ENCODE measurements at regions not wholly inside any gene's neighbourhood (a gene's known extent, or its start where the extent isn't known, plus 50 kb on each side); places are given as distances from the start of the nearest gene placed in this dataset.

DNA sequence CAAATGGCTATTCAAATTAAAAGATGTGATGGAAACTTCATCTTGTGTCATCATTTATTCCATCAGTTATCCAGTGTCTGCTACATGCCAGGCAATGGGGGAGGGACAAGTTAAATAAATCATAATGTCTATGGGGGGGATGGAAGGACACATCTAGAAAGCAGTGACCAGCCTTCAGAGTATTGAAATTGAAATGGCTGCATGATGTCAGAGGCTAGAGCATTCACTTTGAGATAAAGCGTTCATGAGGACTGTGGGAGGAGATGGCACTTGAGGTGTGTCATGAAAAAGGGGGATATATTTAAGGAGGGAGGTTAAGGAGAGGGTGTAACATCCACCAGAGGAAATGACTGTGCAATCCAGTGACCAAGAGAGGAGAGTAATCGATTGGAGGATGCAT lies 50.6 kb downstream of the SLIT2 start:
- Mint-ChIP-seq H3K4me1 (no peaks in the 10 kb centered on the region), H3K27me3 (no peaks in the 10 kb centered on the region), H3K4me3 (no peak overlapping the region), H3K36me3 (ENCODE audit: low read depth) (no peaks in the 10 kb centered on the region), H3K27ac (no peak overlapping the region)
- H3K9me3 ChIP-seq (ENCODE audit: control insufficient read depth, low read length, poor library complexity, severe bottlenecking) = no peaks in the 10 kb centered on the region
- DNase-seq (no peak), ATAC-seq (no peak)

DNA sequence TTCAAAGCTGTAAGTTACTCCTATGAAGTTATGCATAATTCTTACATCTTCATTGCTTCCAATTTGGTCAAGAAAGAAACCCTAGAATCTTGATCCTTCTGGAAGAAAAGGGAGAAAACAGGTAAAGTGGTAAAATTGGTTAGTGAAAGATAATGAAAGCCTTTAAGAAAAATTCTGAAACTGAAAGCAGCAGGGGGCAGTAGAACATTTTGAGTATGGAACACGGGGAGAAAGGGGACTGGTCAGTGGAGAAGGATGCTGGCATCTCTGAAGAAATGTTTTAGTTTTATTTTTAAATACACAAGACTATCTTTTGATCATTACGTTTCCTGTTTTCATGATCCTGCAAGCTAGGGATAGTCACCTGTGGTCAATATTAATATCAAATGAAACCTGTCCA lies 54.3 kb downstream of the SLIT2 start:
- Mint-ChIP-seq H3K4me3 (no peak overlapping the region), H3K4me1 (no peaks in the 10 kb centered on the region)

GRCh38 chr4:20311856-20312255 lies 60.2 kb downstream of the SLIT2 start:
- H3K4me3 Mint-ChIP-seq = no peak overlapping the region
- no peaks in the 10 kb centered on the region for H3K4me1 Mint-ChIP-seq
- H3K9me3 ChIP-seq (ENCODE audit: control insufficient read depth, low read length, poor library complexity, severe bottlenecking) = no peaks in the 10 kb centered on the region
- DNase-seq = no peak
- H3K27ac Mint-ChIP-seq = no peak overlapping the region
- no peaks in the 10 kb centered on the region for H3K27me3 Mint-ChIP-seq
- ATAC-seq = no peak
- no peaks in the 10 kb centered on the region for H3K36me3 Mint-ChIP-seq (ENCODE audit: low read depth)

More for the DNA sequence above, 54.3 kb downstream of the SLIT2 start:
- H3K36me3 Mint-ChIP-seq (ENCODE audit: low read depth) = no peaks in the 10 kb centered on the region
- H3K27me3 Mint-ChIP-seq = no peaks in the 10 kb centered on the region
- no peak overlapping the region for H3K27ac Mint-ChIP-seq
- no peak for DNase-seq
- no peaks in the 10 kb centered on the region for H3K9me3 ChIP-seq (ENCODE audit: control insufficient read depth, low read length, poor library complexity, severe bottlenecking)
- no peak for ATAC-seq

GRCh38 chr4:20313237-20314030 lies 61.7 kb downstream of the SLIT2 start:
- no peaks in the 10 kb centered on the region for H3K9me3 ChIP-seq (ENCODE audit: control insufficient read depth, low read length, poor library complexity, severe bottlenecking)
- Mint-ChIP-seq H3K36me3 (ENCODE audit: low read depth) (no peaks in the 10 kb centered on the region), H3K27me3 (no peaks in the 10 kb centered on the region), H3K4me3 (no peak overlapping the region), H3K27ac (no peak overlapping the region), H3K4me1 (no peaks in the 10 kb centered on the region)
- DNase-seq = no peak
- no peak for ATAC-seq

- Mint-ChIP-seq H3K36me3 (ENCODE audit: low read depth) (no peaks in the 10 kb centered on the region), H3K4me3 (no peak overlapping the region), H3K4me1 (no peaks in the 10 kb centered on the region), H3K27me3 (no peaks in the 10 kb centered on the region), H3K27ac (no peak overlapping the region)
- ATAC-seq (no peak), DNase-seq (no peak)
- no peaks in the 10 kb centered on the region for H3K9me3 ChIP-seq (ENCODE audit: control insufficient read depth, low read length, poor library complexity, severe bottlenecking)
These were observed 65.8 kb downstream of the SLIT2 start for GRCh38 chr4:20317424-20317985.

GRCh38 chr4:20318001-20318908 lies 66.5 kb downstream of the SLIT2 start:
- ATAC-seq = no peak
- Mint-ChIP-seq H3K27me3 (no peaks in the 10 kb centered on the region), H3K4me3 (no peak overlapping the region), H3K27ac (no peak overlapping the region), H3K36me3 (ENCODE audit: low read depth) (no peaks in the 10 kb centered on the region), H3K4me1 (no peaks in the 10 kb centered on the region)
- no peaks in the 10 kb centered on the region for H3K9me3 ChIP-seq (ENCODE audit: control insufficient read depth, low read length, poor library complexity, severe bottlenecking)
- DNase-seq = no peak

GRCh38 chr4:20318909-20319277 lies 67.2 kb downstream of the SLIT2 start:
- H3K9me3 ChIP-seq (ENCODE audit: control insufficient read depth, low read length, poor library complexity, severe bottlenecking) = no peaks in the 10 kb centered on the region
- Mint-ChIP-seq H3K4me1 (no peaks in the 10 kb centered on the region), H3K27me3 (no peaks in the 10 kb centered on the region), H3K4me3 (no peak overlapping the region), H3K27ac (no peak overlapping the region), H3K36me3 (ENCODE audit: low read depth) (no peaks in the 10 kb centered on the region)
- no peak for ATAC-seq
- DNase-seq = no peak

DNA sequence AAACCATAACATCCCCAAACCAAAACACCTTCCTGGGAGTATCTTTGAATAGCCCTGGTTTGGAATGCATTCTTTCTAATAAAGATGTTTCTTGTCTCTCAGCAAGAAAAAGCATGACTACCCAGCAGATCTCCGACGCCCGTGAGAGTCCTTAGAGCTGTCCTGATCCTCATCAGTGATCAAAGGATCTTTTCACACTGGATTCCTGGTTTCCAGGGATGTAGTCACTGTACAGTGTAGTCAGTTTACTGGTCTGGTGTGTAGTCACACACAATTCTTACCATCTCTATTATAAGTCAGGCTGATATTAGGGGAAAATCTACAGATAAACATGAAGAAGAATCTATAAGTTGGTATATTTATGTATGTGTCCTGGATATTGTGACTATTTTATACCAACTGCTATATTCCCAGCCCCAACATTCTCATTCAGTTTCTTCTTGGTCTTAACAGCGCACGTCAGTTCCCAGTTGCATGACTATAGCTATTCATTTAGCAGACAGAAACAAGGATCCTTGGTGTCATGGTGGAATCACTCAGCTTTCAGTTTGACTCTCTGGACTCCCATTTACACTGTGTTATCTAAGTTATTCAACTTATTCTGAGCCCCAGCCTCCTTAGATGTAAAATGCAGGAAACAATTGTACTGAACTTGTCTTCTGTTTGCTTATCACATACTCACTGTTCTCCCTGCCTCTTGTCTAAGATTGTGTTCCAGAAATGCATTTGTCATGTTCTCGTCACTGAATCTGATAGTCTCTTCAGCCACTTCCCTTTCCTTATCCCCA lies 68.3 kb downstream of the SLIT2 start:
- no peaks in the 10 kb centered on the region for H3K36me3 Mint-ChIP-seq (ENCODE audit: low read depth)
- no peaks in the 10 kb centered on the region for H3K27me3 Mint-ChIP-seq
- DNase-seq (no peak), ATAC-seq (no peak)
- H3K27ac Mint-ChIP-seq = no peak overlapping the region
- no peak overlapping the region for H3K4me3 Mint-ChIP-seq
- H3K4me1 Mint-ChIP-seq = no peaks in the 10 kb centered on the region
- no peaks in the 10 kb centered on the region for H3K9me3 ChIP-seq (ENCODE audit: control insufficient read depth, low read length, poor library complexity, severe bottlenecking)

DNA sequence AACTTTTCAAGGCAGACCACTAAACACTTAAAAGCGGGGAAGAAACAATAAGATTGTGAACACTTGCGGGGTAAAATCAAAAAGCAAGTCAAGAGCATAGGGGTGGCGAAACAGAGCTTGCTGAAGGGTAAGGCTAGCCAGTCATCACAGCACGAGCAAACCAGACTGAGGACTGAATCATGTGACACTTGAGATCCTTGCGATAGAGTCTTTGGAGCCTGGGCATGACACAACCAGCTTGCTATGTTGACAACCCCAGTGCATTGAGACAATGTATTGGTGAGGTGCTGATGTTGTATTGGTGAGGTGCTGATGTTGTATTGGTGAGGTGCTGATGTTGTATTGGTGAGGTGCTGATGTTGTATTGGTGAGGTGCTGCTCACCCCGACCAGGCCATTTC lies 72.3 kb downstream of the SLIT2 start:
- Mint-ChIP-seq H3K4me1 (no peaks in the 10 kb centered on the region), H3K27ac (no peak overlapping the region), H3K27me3 (no peaks in the 10 kb centered on the region), H3K4me3 (no peak overlapping the region), H3K36me3 (ENCODE audit: low read depth) (no peaks in the 10 kb centered on the region)
- ATAC-seq (no peak), DNase-seq (no peak)
- no peaks in the 10 kb centered on the region for H3K9me3 ChIP-seq (ENCODE audit: control insufficient read depth, low read length, poor library complexity, severe bottlenecking)

DNA sequence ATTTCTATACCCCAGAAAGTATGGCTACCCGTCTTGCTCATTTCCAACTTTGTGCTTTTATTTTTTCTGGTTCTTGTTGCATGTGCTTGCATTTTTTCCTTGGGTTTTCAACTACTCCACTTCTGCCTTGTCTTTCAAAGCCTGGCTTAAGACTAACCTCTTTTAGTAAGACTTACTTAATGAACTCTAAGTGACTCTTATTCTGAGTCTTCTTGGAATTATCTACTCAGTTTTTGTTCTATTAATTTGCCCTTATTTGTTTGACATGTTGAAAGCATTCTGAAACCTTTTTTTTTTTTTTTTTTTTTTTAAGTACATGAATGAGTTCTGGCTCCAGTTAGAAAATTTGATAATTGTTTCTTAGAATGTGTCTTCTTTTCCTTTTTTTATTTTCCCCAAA lies 74.8 kb downstream of the SLIT2 start:
- H3K9me3 ChIP-seq (ENCODE audit: control insufficient read depth, low read length, poor library complexity, severe bottlenecking) = no peaks in the 10 kb centered on the region
- ATAC-seq (no peak), DNase-seq (no peak)
- Mint-ChIP-seq H3K4me1 (no peaks in the 10 kb centered on the region), H3K27me3 (no peaks in the 10 kb centered on the region), H3K4me3 (no peak overlapping the region), H3K36me3 (ENCODE audit: low read depth) (no peaks in the 10 kb centered on the region), H3K27ac (no peak overlapping the region)

DNA sequence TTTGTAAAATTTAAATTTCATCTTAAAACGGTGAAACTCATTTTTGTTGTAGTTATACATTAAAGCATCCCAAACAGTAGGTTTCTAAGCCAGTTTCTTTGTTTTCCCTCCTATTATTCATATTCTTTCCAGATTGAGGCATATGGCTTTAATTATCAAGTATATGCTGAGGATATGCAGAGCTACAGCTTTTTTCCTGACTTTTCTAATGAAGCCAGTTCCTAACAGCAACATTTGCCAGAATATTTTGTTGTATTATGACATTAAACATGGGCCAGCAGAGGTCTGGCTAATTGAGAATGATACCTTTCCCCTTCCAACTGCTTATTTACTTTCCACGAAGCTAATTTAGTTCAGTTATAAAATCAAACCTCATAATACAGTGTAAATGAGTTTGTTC lies 75.3 kb downstream of the SLIT2 start:
- no peak for ATAC-seq

GRCh38 chr4:20327808-20328207 lies 76.1 kb downstream of the SLIT2 start:
- Mint-ChIP-seq H3K36me3 (ENCODE audit: low read depth) (no peaks in the 10 kb centered on the region), H3K4me1 (no peaks in the 10 kb centered on the region), H3K4me3 (no peak overlapping the region), H3K27me3 (peaks cover 5% of the 10 kb centered on the region), H3K27ac (no peak overlapping the region)
- no peaks in the 10 kb centered on the region for H3K9me3 ChIP-seq (ENCODE audit: control insufficient read depth, low read length, poor library complexity, severe bottlenecking)
- DNase-seq = no peak
- no peak for ATAC-seq

More for the DNA sequence above, 75.3 kb downstream of the SLIT2 start:
- H3K4me1 Mint-ChIP-seq = no peaks in the 10 kb centered on the region
- H3K4me3 Mint-ChIP-seq = no peak overlapping the region
- DNase-seq = no peak
- H3K27ac Mint-ChIP-seq = no peak overlapping the region
- H3K36me3 Mint-ChIP-seq (ENCODE audit: low read depth) = no peaks in the 10 kb centered on the region
- H3K9me3 ChIP-seq (ENCODE audit: control insufficient read depth, low read length, poor library complexity, severe bottlenecking) = no peaks in the 10 kb centered on the region
- H3K27me3 Mint-ChIP-seq = peaks cover 3% of the 10 kb centered on the region

- Mint-ChIP-seq H3K4me1 (no peaks in the 10 kb centered on the region), H3K27me3 (peaks cover 5% of the 10 kb centered on the region), H3K27ac (no peak overlapping the region), H3K4me3 (no peak overlapping the region), H3K36me3 (ENCODE audit: low read depth) (no peaks in the 10 kb centered on the region)
- DNase-seq (no peak), ATAC-seq (no peak)
- H3K9me3 ChIP-seq (ENCODE audit: control insufficient read depth, low read length, poor library complexity, severe bottlenecking) = no peaks in the 10 kb centered on the region
These were observed 79.9 kb downstream of the SLIT2 start for GRCh38 chr4:20331642-20332041.
